Aorta (tissue), 5 donors: ENCODE measurements at regions not wholly inside any gene's neighbourhood (a gene's known extent, or its start where the extent isn't known, plus 50 kb on each side); places are given as distances from the start of the nearest gene placed in this dataset.

Source experiments
- ATAC-seq: fragments of 200-7000 bp; cut with Tn5 transposase; one replicate; pipeline ENCODE4 v1.9.1; 2022; ENCODE audit warnings: moderate library complexity; ENCODE audit not compliant: low FRiP score
- DNase-seq, 2 donors: peaks; one replicate each; pipeline ENCODE4 v3.0.0-alpha.2; 2020
- H3K27ac ChIP-seq, 2 donors: one replicate each; pipeline ENCODE4 v1.5.1; 2013; ENCODE audit warnings: low read length in 2 of 2, mild to moderate bottlenecking in 2 of 2, moderate library complexity in 2 of 2, control low read depth in 1 of 2, inconsistent platforms in 1 of 2, low read depth in 1 of 2
- H3K27me3 ChIP-seq, 2 donors: one replicate each; pipeline ENCODE4 v1.6.1; 2013; ENCODE audit warnings: control low read depth in 1 of 2, low read length in 1 of 2, mild to moderate bottlenecking in 1 of 2, moderate library complexity in 1 of 2; ENCODE audit not compliant: insufficient read depth in 2 of 2, control insufficient read depth in 1 of 2
- H3K36me3 ChIP-seq, 2 donors: one replicate each; pipeline ENCODE4 v1.6.1; 2013; ENCODE audit warnings: control low read depth in 1 of 2, low read length in 1 of 2, mild to moderate bottlenecking in 1 of 2; ENCODE audit not compliant: insufficient read depth in 2 of 2, control insufficient read depth in 1 of 2
- H3K4me1 ChIP-seq, 2 donors: one replicate each; pipeline ENCODE4 v1.6.1; 2013; ENCODE audit warnings: low read length in 2 of 2, control low read depth in 1 of 2, mild to moderate bottlenecking in 1 of 2, moderate library complexity in 1 of 2; ENCODE audit not compliant: insufficient read depth in 2 of 2, control insufficient read depth in 1 of 2
- H3K4me3 ChIP-seq, 2 donors: one replicate each; pipeline ENCODE4 v1.5.1; 2013; ENCODE audit warnings: low read length in 2 of 2, control low read depth in 1 of 2, mild to moderate bottlenecking in 1 of 2
- H3K9me3 ChIP-seq: one replicate; pipeline ENCODE4 v1.6.1; 2013; ENCODE audit warnings: mild to moderate bottlenecking, low read length; ENCODE audit not compliant: control insufficient read depth
- WGBS, 2 donors: extraction: QIAGEN DNeasy Blood & Tissue Kit; methylation state at CpG; one replicate each; pipeline ENCODE4 v1.1.7; 2013; 5-methylcytosine and 5-hydroxymethylcytosine counted together
- intact Hi-C, 2 donors: fragments of 100-400 bp; cut with DNase I; formaldehyde crosslinking; loops; one replicate each; pipeline versions ENCODE4 v1.14.2 to v1.15.0; 2022
- donor health status: healthy with polysubstance abuse.
- donor health status: Bipolar disorder and iron deficiency.
- donor health status: DM: no; HTN: no; CAD: no.
- donor health status: DM: no; HTN: no; CAD: no.
- donor health status: DM: yes; HTN: yes; CAD: no.

- 76 to 80% methylated on average over 10 of the region's 10 CpGs for WGBS, 2 donors
These were observed 64.6 kb upstream of the DOCK1 start for GRCh38 chr10:126840576-126841135.

GRCh38 chr10:126841341-126841895 lies 63.8 kb upstream of the DOCK1 start:
- no peaks in the 10 kb centered on the region for H3K36me3 ChIP-seq
- H3K4me1 ChIP-seq = no peaks in the 10 kb centered on the region
- intact Hi-C loops = no loop called here
- no peak for DNase-seq
- ATAC-seq = no peak
- H3K4me3 ChIP-seq = no peak overlapping the region
- no peak overlapping the region for H3K27ac ChIP-seq
- WGBS, 2 donors = 68 to 75% methylated on average over 5 of the region's 5 CpGs
- H3K27me3 ChIP-seq = no peaks in the 10 kb centered on the region
- no peaks in the 10 kb centered on the region for H3K9me3 ChIP-seq

More at GRCh38 chr10:126840576-126841135, 64.6 kb upstream of the DOCK1 start:
- no peaks in the 10 kb centered on the region for H3K9me3 ChIP-seq
- no peaks in the 10 kb centered on the region for H3K36me3 ChIP-seq
- H3K4me1 ChIP-seq = no peaks in the 10 kb centered on the region
- no peak overlapping the region for H3K4me3 ChIP-seq
- no peaks in the 10 kb centered on the region for H3K27me3 ChIP-seq
- intact Hi-C loops = no loop called here
- DNase-seq (no peak), ATAC-seq (no peak)
- no peak overlapping the region for H3K27ac ChIP-seq

- DNase-seq = no peak
- no peaks in the 10 kb centered on the region for H3K27me3 ChIP-seq
- 83 to 85% methylated on average over 4 of the region's 4 CpGs for WGBS, 2 donors
These were observed 62.9 kb upstream of the DOCK1 start for GRCh38 chr10:126842356-126842755.

GRCh38 chr10:126842836-126843235 lies 62.4 kb upstream of the DOCK1 start:
- no peak overlapping the region for H3K27ac ChIP-seq

More at GRCh38 chr10:126842356-126842755, 62.9 kb upstream of the DOCK1 start:
- intact Hi-C loops = no loop called here
- H3K4me1 ChIP-seq = no peaks in the 10 kb centered on the region
- ATAC-seq = no peak
- H3K27ac ChIP-seq = no peak overlapping the region
- H3K36me3 ChIP-seq = no peaks in the 10 kb centered on the region
- no peaks in the 10 kb centered on the region for H3K9me3 ChIP-seq
- H3K4me3 ChIP-seq = no peak overlapping the region

GRCh38 chr10:126843299-126843934 lies 61.8 kb upstream of the DOCK1 start:
- DNase-seq (no peak), ATAC-seq (no peak)
- Histone ChIP-seq H3K4me1 (no peaks in the 10 kb centered on the region), H3K27ac (no peak overlapping the region), H3K36me3 (no peaks in the 10 kb centered on the region), H3K4me3 (no peak overlapping the region), H3K27me3 (no peaks in the 10 kb centered on the region), H3K9me3 (no peaks in the 10 kb centered on the region)
- intact Hi-C loops = no loop called here
- 81 to 88% methylated on average over 8 of the region's 8 CpGs for WGBS, 2 donors

More at GRCh38 chr10:126842836-126843235, 62.4 kb upstream of the DOCK1 start:
- Histone ChIP-seq H3K4me3 (no peak overlapping the region), H3K9me3 (no peaks in the 10 kb centered on the region), H3K36me3 (no peaks in the 10 kb centered on the region), H3K27me3 (no peaks in the 10 kb centered on the region), H3K4me1 (no peaks in the 10 kb centered on the region)
- intact Hi-C loops = no loop called here
- WGBS, 2 donors = 52 to 55% methylated on average over 10 of the region's 10 CpGs
- DNase-seq (no peak), ATAC-seq (no peak)

- Histone ChIP-seq H3K27me3 (no peaks in the 10 kb centered on the region), H3K4me3 (no peak overlapping the region), H3K27ac (no peak overlapping the region), H3K9me3 (no peaks in the 10 kb centered on the region), H3K36me3 (no peaks in the 10 kb centered on the region), H3K4me1 (no peaks in the 10 kb centered on the region)
- intact Hi-C loops = no loop called here
- WGBS, 2 donors = 54 to 56% methylated on average over 6 of the region's 6 CpGs
- DNase-seq = no peak
- no peak for ATAC-seq
These were observed 60.8 kb upstream of the DOCK1 start for GRCh38 chr10:126844406-126844805.

- no peak overlapping the region for H3K27ac ChIP-seq
- no peak for ATAC-seq
- DNase-seq = no peak
- H3K36me3 ChIP-seq = no peaks in the 10 kb centered on the region
- intact Hi-C loops = no loop called here
- no peak overlapping the region for H3K4me3 ChIP-seq
- 83 to 88% methylated on average over 9 of the region's 9 CpGs for WGBS, 2 donors
- H3K27me3 ChIP-seq = no peaks in the 10 kb centered on the region
- H3K9me3 ChIP-seq = no peaks in the 10 kb centered on the region
- H3K4me1 ChIP-seq = no peaks in the 10 kb centered on the region
These were observed 58.8 kb upstream of the DOCK1 start for GRCh38 chr10:126846469-126846868.

GRCh38 chr10:126846959-126847358 lies 58.3 kb upstream of the DOCK1 start:
- ATAC-seq (no peak), DNase-seq (no peak)
- H3K36me3 ChIP-seq = no peaks in the 10 kb centered on the region
- no peaks in the 10 kb centered on the region for H3K9me3 ChIP-seq
- H3K27me3 ChIP-seq = no peaks in the 10 kb centered on the region
- 63 to 73% methylated on average over 2 of the region's 2 CpGs for WGBS, 2 donors
- intact Hi-C loops = no loop called here
- no peak overlapping the region for H3K27ac ChIP-seq
- no peaks in the 10 kb centered on the region for H3K4me1 ChIP-seq
- H3K4me3 ChIP-seq = no peak overlapping the region

- no peaks in the 10 kb centered on the region for H3K36me3 ChIP-seq
- WGBS, 2 donors = 90 to 93% methylated on average over 7 of the region's 7 CpGs
- DNase-seq = no peak
- no peaks in the 10 kb centered on the region for H3K27me3 ChIP-seq
- H3K4me1 ChIP-seq = no peaks in the 10 kb centered on the region
- intact Hi-C loops = no loop called here
- no peak overlapping the region for H3K27ac ChIP-seq
- H3K4me3 ChIP-seq = no peak overlapping the region
- ATAC-seq = no peak
- no peaks in the 10 kb centered on the region for H3K9me3 ChIP-seq
These were observed 57.6 kb upstream of the DOCK1 start for GRCh38 chr10:126847666-126848065.
